Ovary (tissue), 7 donors: ENCODE measurements at regions not wholly inside any gene's neighbourhood (a gene's known extent, or its start where the extent isn't known, plus 50 kb on each side); places are given as distances from the start of the nearest gene placed in this dataset.
"Not testable (repeated sequence)": the region's sequence is repeated elsewhere in the genome, so short reads cannot be mapped to it uniquely, and the experiment has no call there.

ENCODE experiments used
- DNase-seq, 5 donors: peaks; one replicate each; pipeline ENCODE4 v3.0.0-alpha.2; 2019 to 2020
- H3K27ac ChIP-seq, 2 donors: fragments of 200-600 bp; one replicate each; pipeline versions ENCODE4 v1.5.1 to v1.8.0; 2019 to 2022
- H3K27me3 ChIP-seq: fragments of 200-600 bp; one replicate; pipeline ENCODE4 v1.8.0; 2022
- H3K36me3 ChIP-seq: fragments of 200-600 bp; sonication (generic); one replicate; pipeline ENCODE4 v1.5.1; 2019
- H3K4me1 ChIP-seq: one replicate; pipeline ENCODE4 v1.8.1; 2013; ENCODE audit warnings: mild to moderate bottlenecking, moderate library complexity; ENCODE audit not compliant: insufficient read depth
- H3K4me3 ChIP-seq: fragments of 200-600 bp; sonication (generic); one replicate; pipeline ENCODE4 v1.5.1; 2017
- H3K9me3 ChIP-seq, 2 donors: fragments of 200-600 bp in 1 of 2; sonication (generic) in 1 of 2; one replicate each; pipeline versions ENCODE4 v1.5.1 to v1.8.1; 2013 to 2019; ENCODE audit warnings: mild to moderate bottlenecking in 1 of 2, moderate library complexity in 1 of 2
- EP300 ChIP-seq: sonication (generic); formaldehyde crosslinking; IDR thresholded peaks from one replicate; pipeline ENCODE4 v1.6.1; 2017; ENCODE audit warnings: antibody characterized with exemption
- POLR2A ChIP-seq: fragments of 450-650 bp; IDR thresholded peaks from one replicate; pipeline ENCODE4 v1.6.1; 2017; ENCODE audit warnings: antibody characterized with exemption, mild to moderate bottlenecking, moderate library complexity
- WGBS, 3 donors: extraction: QIAGEN DNeasy Blood & Tissue Kit in 1 of 3; methylation state at CpG; one replicate each; pipeline versions ENCODE4 v1.1.5 to v1.1.7; 2013 to 2017; 5-methylcytosine and 5-hydroxymethylcytosine counted together
- intact Hi-C, 4 donors: fragments of 100-400 bp; cut with DNase I; formaldehyde crosslinking; loops; one replicate each; pipeline versions ENCODE4 v1.11.0 to v1.15.1; 2022 to 2023
- TF ChIP-seq, protein P1 (sequence below), 3 donors: fragments of 450-650 bp in 2 of 3; fragments of 200-600 bp in 1 of 3; IDR thresholded peaks; one replicate each; pipeline versions ENCODE4 v1.5.1 to v1.8.0; 2016 to 2022; ENCODE audit warnings: antibody characterized with exemption in 3 of 3, mild to moderate bottlenecking in 1 of 3
- donor health status: DM: no; HTN: no; CAD: no; lungs with moderate emphysema.
- donor health status: DM: no; HTN: no; CAD: no.
- donor health status: Bipolar disorder and iron deficiency.
- donor health status: DM: no; HTN: no; CAD: no.
- donor health status: DM: yes; HTN: yes; CAD: no.

DNA sequence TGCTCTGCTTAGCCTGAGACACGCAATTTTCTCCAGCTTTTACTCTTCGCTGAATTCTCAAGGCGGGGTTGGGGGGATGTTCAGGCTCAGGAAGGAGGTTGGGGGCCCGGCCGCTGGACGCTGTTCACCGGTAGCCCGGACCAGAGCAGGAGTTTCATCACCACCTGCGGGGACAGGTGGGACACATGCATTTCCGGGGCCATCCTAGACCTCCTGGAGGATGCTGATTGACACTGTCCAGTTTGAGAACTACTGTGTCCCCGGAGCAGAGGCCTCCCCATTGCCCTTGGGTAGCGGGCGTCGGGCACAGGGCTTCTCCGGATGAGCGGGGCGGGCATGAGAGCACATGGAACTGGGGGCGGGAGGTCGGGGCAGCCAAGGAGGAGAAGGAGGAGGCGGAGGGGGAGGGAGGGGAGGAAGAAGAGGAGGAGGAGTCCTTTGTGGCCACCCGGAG lies 144.0 kb upstream of the GRK3 start:
- Histone ChIP-seq H3K9me3 (no peaks in the 10 kb centered on the region), H3K27me3 (peaks cover 2% of the 10 kb centered on the region), H3K4me1 (peaks cover 6% of the 10 kb centered on the region), H3K36me3 (no peaks in the 10 kb centered on the region), H3K4me3 (no peak overlapping the region), H3K27ac (no peak overlapping the region)
- TF ChIP-seq EP300: no peak
- TF ChIP-seq POLR2A: no peak
- TF ChIP-seq, protein P1, sequence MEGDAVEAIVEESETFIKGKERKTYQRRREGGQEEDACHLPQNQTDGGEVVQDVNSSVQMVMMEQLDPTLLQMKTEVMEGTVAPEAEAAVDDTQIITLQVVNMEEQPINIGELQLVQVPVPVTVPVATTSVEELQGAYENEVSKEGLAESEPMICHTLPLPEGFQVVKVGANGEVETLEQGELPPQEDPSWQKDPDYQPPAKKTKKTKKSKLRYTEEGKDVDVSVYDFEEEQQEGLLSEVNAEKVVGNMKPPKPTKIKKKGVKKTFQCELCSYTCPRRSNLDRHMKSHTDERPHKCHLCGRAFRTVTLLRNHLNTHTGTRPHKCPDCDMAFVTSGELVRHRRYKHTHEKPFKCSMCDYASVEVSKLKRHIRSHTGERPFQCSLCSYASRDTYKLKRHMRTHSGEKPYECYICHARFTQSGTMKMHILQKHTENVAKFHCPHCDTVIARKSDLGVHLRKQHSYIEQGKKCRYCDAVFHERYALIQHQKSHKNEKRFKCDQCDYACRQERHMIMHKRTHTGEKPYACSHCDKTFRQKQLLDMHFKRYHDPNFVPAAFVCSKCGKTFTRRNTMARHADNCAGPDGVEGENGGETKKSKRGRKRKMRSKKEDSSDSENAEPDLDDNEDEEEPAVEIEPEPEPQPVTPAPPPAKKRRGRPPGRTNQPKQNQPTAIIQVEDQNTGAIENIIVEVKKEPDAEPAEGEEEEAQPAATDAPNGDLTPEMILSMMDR (IDR thresholded peaks at IDR 0.05): no peak
- WGBS, 3 donors: 15 to 27% (median 17%) methylated on average over 20 to 21 of the region's 21 CpGs
- intact Hi-C loops: no loop called here
- DNase-seq: no peak

DNA sequence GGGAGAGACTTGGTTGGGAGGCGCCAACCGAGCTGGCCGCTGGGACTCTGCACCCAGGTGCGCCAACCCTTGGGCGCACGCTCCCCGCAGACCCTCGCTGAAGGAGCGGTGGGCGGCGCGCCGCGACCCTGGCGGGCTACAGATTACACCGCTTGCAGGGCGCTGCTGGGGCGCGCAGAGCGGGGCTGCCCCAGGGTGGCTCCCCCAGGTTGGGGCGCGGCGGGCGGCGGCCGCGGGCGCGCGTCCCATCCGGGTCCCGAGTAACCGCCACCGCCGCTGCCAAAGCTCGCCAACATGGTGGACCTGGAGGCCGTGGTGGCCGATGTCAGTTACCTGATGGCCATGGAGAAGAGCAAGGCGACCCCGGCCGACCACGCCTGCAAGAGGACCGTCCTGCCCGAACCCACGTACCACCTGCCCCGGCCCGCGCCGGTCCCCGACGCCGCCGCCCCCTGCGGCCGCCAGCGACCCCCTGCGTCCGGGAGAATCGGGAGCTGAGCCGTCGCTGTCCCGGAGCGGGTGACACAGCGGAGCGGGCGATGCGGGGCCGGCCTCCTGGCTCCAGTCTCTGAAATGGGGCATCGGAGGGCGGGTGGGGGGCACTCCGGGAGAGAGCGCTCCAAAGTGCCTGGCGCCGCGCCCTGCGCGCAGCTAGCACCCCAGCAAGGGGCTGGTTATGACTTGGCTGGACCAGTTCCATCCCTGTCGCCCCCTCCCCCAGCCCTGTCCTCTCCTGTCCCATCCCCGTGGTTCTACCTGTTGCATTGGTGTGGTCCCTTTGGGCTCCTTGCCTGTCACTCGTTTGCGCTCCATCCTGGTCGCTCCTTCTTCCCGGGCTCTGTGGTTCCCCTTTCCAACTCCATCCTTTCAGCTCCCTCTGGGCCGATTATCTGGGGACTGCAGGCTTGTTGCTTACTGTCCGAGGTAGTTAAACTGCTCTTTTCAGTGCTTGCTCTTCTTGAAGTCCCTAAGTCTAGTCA lies 143.3 kb upstream of the GRK3 start:
- Histone ChIP-seq H3K36me3 (no peaks in the 10 kb centered on the region), H3K9me3 (no peaks in the 10 kb centered on the region), H3K4me1 (peaks cover 6% of the 10 kb centered on the region), H3K27ac (no peak overlapping the region), H3K4me3 (no peak overlapping the region), H3K27me3 (peaks cover 2% of the 10 kb centered on the region)
- DNase-seq: no peak
- intact Hi-C loops: no loop called here
- 2 to 4% (median 3%) methylated on average over 57 to 85 of the region's 85 CpGs for WGBS, 3 donors
- TF ChIP-seq, protein P1 (IDR thresholded peaks at IDR 0.05): no peak
- TF ChIP-seq EP300 (no peak), POLR2A (no peak)

DNA sequence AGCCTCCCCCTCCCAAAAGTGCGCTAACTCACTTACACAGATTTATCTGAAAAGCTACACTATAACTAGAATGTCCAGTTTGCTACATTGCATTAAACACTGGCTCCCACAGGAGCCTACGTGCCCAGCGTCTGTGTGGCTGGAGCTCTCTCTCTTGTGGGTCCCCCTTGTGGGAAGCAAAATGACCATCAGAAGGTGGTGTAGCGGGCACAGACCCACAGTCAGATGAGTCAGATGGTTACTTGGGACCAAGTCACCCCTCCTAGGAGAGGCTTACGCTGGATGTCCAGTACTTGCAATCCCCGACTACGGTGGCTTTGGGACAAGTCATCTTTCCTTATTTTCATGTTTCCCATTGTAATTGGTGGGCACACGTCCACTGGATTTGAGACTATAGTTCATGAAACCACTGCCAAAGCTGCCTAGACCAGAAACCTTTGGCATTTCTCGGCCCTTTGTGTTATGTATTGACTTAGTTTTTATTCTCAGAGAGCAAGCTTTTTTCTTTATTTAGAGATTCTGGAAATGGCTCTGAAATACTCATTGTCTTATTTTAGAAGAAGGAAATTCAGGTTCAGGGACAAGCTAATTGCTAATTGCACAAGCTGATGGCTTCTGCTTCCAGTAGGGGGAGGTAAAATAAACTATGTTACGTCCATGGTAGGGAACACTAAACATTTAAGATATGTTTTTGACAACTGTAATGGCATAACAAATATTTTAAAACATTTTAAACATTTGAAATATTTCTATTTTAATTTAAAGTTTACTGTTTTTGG lies 137.8 kb upstream of the GRK3 start:
- H3K36me3 ChIP-seq, H3K4me3 ChIP-seq, H3K27ac ChIP-seq, DNase-seq, H3K9me3 ChIP-seq, H3K27me3 ChIP-seq, intact Hi-C loops, H3K4me1 ChIP-seq: not testable (repeated sequence)
- WGBS, 3 donors: 70 to 82% (median 80%) methylated on average over 10 of the region's 10 CpGs

DNA sequence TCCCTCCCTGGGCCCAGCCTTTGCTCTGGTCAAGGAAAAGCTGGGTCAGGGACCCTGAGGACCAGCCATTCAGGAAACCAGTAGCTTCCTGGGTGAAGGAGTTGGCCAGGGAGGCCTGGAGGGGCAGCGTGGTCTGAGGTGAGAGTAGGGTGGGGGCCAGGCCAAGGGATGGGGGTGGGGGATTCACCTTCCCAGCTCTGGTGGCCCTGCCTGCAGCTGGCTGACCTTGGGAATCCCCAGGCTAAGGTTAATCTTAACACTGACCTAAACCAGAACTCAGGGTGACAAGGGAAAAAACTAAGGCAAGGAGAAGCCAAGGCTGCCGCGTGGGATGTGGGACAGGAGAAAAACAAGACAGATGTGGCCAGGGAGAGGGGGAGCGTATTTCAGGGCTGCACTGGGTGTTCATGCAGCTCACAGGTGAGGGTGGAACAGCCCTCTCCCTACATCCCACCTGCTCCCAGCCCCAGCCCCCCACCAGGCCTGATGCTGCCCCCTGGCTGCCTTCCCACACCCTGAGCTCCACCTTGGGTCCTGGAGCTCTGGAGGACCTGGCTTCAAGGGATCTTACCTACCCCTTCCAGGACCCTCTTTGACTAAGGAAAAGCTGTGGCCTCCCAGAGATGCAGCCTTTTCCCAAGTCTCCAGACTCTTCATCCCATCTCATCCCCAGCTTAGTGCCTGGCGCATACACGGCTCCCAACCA lies 132.7 kb upstream of the GRK3 start:
- H3K27me3 ChIP-seq, intact Hi-C loops, H3K9me3 ChIP-seq, H3K27ac ChIP-seq, H3K4me1 ChIP-seq, H3K4me3 ChIP-seq, DNase-seq, H3K36me3 ChIP-seq: not testable (repeated sequence)
- WGBS, 3 donors: 74 to 95% (median 85%) methylated on average over 2 to 4 of the region's 6 CpGs

DNA sequence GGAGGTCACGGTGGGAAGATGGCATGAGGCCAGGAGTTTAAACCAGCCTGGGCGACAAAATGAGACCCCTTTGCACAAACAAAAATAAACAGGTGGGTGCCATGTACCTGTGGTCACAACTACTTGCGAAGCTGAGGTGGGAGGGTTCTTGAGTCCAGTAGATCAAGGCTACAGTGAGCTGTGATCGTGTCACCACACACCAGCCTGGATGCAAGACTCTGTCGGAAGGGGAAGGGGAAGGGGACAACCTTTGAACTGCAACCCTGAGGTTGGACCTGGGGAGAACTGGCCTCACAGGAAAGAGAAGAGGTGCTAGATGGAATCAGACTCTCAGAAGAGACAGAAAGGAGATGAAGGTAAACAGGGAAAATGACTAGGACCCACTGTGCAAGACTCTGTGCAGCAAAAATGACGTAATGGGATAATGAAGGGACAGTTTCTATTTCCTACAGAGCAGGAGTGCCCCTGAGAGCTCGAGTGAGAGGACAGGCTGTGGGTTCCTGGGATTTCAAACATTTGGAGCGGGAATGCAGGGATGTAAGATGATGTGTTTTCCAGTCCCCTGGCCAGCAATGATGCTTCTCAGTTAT lies 131.0 kb upstream of the GRK3 start:
- intact Hi-C loops, H3K9me3 ChIP-seq, H3K4me1 ChIP-seq, DNase-seq, H3K27me3 ChIP-seq, H3K27ac ChIP-seq, H3K4me3 ChIP-seq, H3K36me3 ChIP-seq: not testable (repeated sequence)
- 64 to 75% (median 73%) methylated on average over 8 of the region's 8 CpGs for WGBS, 3 donors
